Osteoblast (primary cell): ENCODE measurements at regions not wholly inside any gene's neighbourhood (a gene's known extent, or its start where the extent isn't known, plus 50 kb on each side); places are given as distances from the start of the nearest gene placed in this dataset.

Source experiments
- DNase-seq: peaks from one replicate; pipeline ENCODE4 v3.0.0; 2011; ENCODE audit warnings: low spot score, mixed read lengths; ENCODE audit not compliant: insufficient read length; ENCODE audit errors: missing footprints
- H2AFZ ChIP-seq: 2 replicates; pipeline ENCODE4 v1.6.0; 2011; ENCODE audit warnings: mild to moderate bottlenecking, low read length
- H3K27ac ChIP-seq: 2 replicates; pipeline ENCODE4 v1.5.1; 2011; ENCODE audit warnings: mild to moderate bottlenecking, low read depth, low read length, moderate library complexity
- H3K27me3 ChIP-seq: 2 replicates; pipeline ENCODE4 v1.6.0; 2012; ENCODE audit warnings: mild to moderate bottlenecking, control low read depth, inconsistent platforms, low read length, moderate library complexity; ENCODE audit not compliant: insufficient read depth
- H3K36me3 ChIP-seq: 2 replicates; pipeline ENCODE4 v1.5.1; 2011; ENCODE audit warnings: mild to moderate bottlenecking, low read length, control low read depth, moderate library complexity; ENCODE audit not compliant: insufficient read depth
- H3K4me1 ChIP-seq: 2 replicates; pipeline ENCODE4 v1.5.1; 2011; ENCODE audit warnings: mild to moderate bottlenecking, low read length, control low read depth, moderate library complexity; ENCODE audit not compliant: insufficient read depth
- H3K4me2 ChIP-seq: 2 replicates; pipeline ENCODE4 v1.6.0; 2011; ENCODE audit warnings: mild to moderate bottlenecking, low read length; ENCODE audit not compliant: insufficient read depth
- H3K4me3 ChIP-seq: fragments of 200-600 bp; sonication (generic); 3 replicates; pipeline ENCODE4 v1.5.1; 2012; ENCODE audit warnings: mild to moderate bottlenecking, low read length, inconsistent platforms; ENCODE audit not compliant: insufficient read depth
- H3K79me2 ChIP-seq: 2 replicates; pipeline ENCODE4 v1.6.0; 2012; ENCODE audit warnings: mild to moderate bottlenecking, low read length, control low read depth, inconsistent platforms; ENCODE audit not compliant: insufficient read depth
- H3K9me3 ChIP-seq: 2 replicates; pipeline ENCODE4 v1.5.1; 2011; ENCODE audit warnings: low read depth, low read length, control low read depth
- H4K20me1 ChIP-seq: 2 replicates; pipeline ENCODE4 v1.6.0; 2012; ENCODE audit warnings: mild to moderate bottlenecking, low read length, control low read depth; ENCODE audit not compliant: insufficient read depth
- CTCF ChIP-seq: IDR thresholded peaks from 2 replicates; pipeline ENCODE4 v1.5.1; 2011; ENCODE audit warnings: mild to moderate bottlenecking, low read depth, low read length, moderate library complexity; ENCODE audit errors: extremely low read depth

- no peaks in the 10 kb centered on the region for H3K27me3 ChIP-seq
These were observed 166.7 kb downstream of the RBFOX3 start for GRCh38 chr17:79444198-79444597.

GRCh38 chr17:79443026-79443425 is 167.8 kb downstream of the RBFOX3 start:
- H2AFZ ChIP-seq: no peak overlapping the region
- no peaks in the 10 kb centered on the region for H3K4me1 ChIP-seq
- TF ChIP-seq CTCF: no peak
- no peaks in the 10 kb centered on the region for H3K27me3 ChIP-seq
- DNase-seq: no peak
- no peaks in the 10 kb centered on the region for H4K20me1 ChIP-seq
- no peaks in the 10 kb centered on the region for H3K79me2 ChIP-seq
- no peak overlapping the region for H3K27ac ChIP-seq
- H3K9me3 ChIP-seq: no peaks in the 10 kb centered on the region
- no peaks in the 10 kb centered on the region for H3K36me3 ChIP-seq
- no peak overlapping the region for H3K4me2 ChIP-seq
- no peak overlapping the region for H3K4me3 ChIP-seq

More at GRCh38 chr17:79444198-79444597, 166.7 kb downstream of the RBFOX3 start:
- Histone ChIP-seq H3K4me2 (no peak overlapping the region), H3K9me3 (no peaks in the 10 kb centered on the region), H3K36me3 (no peaks in the 10 kb centered on the region), H2AFZ (no peak overlapping the region), H4K20me1 (no peaks in the 10 kb centered on the region), H3K4me3 (no peak overlapping the region), H3K4me1 (no peaks in the 10 kb centered on the region), H3K27ac (no peak overlapping the region), H3K79me2 (no peaks in the 10 kb centered on the region)
- no peak for DNase-seq
- no peak for TF ChIP-seq CTCF

- Histone ChIP-seq H3K27ac (no peak overlapping the region), H3K9me3 (no peaks in the 10 kb centered on the region), H3K4me3 (no peak overlapping the region), H3K4me1 (no peaks in the 10 kb centered on the region), H3K79me2 (no peaks in the 10 kb centered on the region), H3K4me2 (no peak overlapping the region), H3K27me3 (no peaks in the 10 kb centered on the region), H3K36me3 (no peaks in the 10 kb centered on the region), H4K20me1 (no peaks in the 10 kb centered on the region), H2AFZ (no peak overlapping the region)
- no peak for DNase-seq
- no peak for TF ChIP-seq CTCF
These were observed 169.3 kb downstream of the RBFOX3 start for GRCh38 chr17:79441356-79442160.

- H4K20me1 ChIP-seq: no peaks in the 10 kb centered on the region
- no peaks in the 10 kb centered on the region for H3K79me2 ChIP-seq
- no peak overlapping the region for H2AFZ ChIP-seq
- H3K4me3 ChIP-seq: no peak overlapping the region
- H3K36me3 ChIP-seq: no peaks in the 10 kb centered on the region
- no peak for DNase-seq
- H3K9me3 ChIP-seq: no peaks in the 10 kb centered on the region
- TF ChIP-seq CTCF: no peak
- no peaks in the 10 kb centered on the region for H3K4me1 ChIP-seq
- no peaks in the 10 kb centered on the region for H3K27me3 ChIP-seq
- H3K27ac ChIP-seq: no peak overlapping the region
- no peak overlapping the region for H3K4me2 ChIP-seq
These were observed 170.6 kb downstream of the RBFOX3 start for GRCh38 chr17:79440251-79440650.
